ENCODE measurements at regions not wholly inside any gene's neighbourhood (a gene's known extent, or its start where the extent isn't known, plus 50 kb on each side); places are given as distances from the start of the nearest gene placed in this dataset.
A peak's percentile ranks its signal among the peaks of the same experiment; 100 is the strongest.

DNA sequence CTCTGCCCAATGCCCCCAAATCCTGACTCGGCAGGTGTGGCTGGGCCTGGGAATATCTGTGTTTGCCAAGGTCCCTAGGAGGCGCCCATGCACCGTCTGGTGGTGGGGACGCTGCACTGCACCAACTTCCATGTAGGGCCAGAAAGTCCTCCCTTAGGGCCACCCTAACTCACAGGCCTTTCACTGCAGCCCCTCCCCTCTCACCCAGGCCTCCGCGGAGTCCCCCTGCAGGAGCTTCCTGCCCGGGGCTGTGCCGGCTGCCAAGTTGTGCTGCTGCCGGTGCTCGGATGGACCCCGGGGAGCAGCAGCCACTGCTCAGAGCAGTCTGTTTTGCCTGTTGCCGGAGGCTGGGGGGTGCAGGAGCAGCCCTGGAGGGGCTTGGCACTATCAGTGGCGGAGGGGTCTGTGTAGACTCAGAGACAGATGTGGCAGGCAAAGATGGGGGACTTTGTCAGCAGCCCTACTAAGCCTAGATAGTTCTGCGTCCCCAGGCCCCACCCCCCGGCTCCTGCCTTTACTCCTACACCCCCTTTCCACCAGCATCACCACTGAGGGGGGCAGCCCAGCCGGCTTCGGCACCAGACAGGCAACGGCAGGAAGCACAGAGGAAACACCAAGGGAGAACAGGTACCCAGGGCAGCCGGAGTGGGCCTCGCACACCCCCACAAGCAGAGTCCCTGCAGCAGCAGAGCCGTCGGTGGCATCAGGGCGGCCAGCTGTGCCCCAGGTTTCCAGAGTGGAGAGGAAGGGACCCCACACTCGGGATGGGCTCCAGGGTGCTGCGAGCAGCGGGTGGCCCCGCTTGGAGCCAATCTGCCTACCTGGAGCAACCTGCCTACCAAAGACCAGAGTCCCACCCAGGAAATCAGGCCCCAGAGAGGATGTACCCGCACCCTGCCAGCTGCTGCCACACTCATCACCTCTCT lies 124.3 kb downstream of the TRIM29 start:
- peak; percentile 43 for ATAC-seq
- DNase-seq, result peak; percentile 11

DNA sequence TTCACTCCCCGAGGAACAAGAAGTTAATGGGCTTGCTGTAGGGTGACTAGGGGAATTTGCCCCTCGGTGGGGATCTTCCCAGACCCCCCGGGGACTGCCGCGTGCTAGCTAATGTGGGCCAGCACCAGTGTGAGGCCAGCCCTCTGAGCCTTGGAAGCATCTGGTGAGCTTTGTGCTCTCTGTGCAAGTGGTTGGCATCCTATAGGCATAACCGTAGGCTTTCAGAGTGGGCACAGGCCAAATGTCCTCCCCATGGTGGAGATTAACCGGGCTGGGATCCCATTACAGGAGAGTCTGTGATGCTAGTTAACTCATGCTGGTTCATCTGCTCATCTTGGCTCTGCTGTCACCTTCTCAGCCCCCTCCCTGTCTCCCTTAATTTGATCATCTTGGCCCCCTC lies 125.7 kb downstream of the TRIM29 start:
- DNase-seq (no peak), ATAC-seq (no peak)

DNA sequence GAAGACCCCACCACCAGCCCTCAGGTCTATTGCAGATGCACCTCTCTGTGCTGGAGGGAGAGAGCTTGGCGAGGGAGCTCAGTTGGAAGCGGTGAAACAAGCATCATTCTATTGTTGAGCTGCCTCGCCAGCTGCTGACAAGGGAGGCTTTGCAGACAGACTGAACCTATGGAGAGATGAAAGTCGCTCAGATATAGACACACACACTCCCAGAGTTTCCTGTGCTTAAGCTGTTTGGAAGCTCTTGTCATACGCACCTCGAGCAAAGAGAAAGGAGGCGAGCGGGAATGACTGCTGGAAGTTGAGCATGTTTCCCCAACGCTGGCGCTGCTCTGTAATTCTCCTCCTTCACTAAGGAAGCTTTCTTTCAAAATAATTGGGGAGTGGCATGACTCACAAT lies 126.1 kb downstream of the TRIM29 start:
- DNase-seq (no peak), ATAC-seq (no peak)

DNA sequence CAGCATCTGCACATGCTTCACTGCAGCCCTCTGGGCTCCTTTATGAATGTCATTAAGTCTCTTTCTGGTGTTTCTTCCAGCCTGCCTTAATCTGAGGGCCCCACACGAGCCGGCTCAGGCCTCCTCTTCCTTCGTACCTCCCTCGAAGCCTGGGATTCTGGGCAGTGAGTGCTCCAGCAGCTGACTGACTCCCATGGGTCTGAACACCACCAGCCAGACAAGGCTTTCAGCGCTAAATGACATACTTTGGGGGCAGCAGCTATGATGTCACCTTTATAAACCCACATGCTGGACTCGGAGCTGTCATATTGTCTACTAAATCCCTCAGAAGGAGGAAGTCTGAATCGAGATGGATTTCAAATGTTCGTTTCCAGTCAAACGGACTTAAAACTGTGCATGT lies 127.1 kb downstream of the TRIM29 start:
- DNase-seq (no peak), ATAC-seq (no peak)

DNA sequence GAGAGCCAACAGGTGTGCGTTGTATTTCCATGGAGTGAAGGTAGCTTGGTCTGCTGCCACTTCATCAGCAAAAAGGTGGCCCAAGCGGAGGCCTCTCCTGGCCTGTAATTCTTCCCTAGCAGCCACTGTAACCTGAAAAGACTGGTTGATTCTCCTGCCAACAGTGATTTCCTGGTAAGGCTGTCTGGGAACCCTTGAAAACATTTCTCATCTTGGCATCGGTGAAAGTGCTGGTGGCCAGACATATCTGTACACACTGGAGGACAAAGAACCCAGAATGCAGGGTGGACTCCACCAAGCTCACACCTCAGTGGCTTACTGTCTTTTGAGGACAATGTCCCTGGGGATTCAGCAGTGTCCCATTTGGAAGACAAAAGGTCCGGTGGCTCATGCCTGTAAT lies 128.0 kb downstream of the TRIM29 start:
- no peak for DNase-seq
- ATAC-seq, result no peak

DNA sequence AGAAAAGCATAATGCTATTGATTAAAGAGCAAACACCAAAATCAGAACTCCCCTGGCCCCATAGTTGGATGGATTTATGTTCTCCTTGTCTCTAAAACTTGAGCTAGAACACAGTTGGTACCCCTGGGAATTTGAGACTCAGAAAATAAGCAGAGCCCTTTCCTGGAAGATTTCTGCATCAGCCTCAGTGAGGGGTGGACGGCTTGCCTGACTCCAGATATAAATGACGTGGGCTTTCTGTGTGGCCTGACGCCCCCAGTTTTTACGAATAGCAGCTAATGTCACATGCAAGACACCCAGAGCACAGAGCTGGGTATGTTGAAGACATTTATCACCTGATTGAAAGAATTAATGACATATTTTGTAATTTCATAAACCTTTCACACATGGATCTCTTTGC lies 130.8 kb downstream of the TRIM29 start:
- ATAC-seq, result no peak

DNA sequence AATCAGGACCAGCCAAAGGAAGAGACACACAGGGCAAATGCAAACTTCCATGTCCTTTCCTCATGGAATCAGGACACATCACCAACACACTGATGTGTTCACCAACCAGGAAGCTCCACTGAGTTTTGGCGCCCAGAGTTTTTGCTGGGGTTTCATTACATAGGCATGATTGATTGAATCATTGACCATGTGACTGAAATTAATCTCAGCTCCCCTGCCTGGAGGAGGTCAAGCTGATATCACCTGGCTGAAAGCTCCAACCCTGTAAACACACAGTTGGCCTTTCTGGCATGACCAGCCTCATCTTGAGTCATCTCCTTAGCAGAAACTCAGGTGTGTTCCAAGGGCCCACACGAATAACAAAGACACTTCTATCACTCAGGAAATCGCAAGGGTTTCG lies 133.2 kb downstream of the TRIM29 start:
- ATAC-seq (no peak), DNase-seq (no peak)

More for the DNA sequence above, 130.8 kb downstream of the TRIM29 start:
- DNase-seq, result no peak

DNA sequence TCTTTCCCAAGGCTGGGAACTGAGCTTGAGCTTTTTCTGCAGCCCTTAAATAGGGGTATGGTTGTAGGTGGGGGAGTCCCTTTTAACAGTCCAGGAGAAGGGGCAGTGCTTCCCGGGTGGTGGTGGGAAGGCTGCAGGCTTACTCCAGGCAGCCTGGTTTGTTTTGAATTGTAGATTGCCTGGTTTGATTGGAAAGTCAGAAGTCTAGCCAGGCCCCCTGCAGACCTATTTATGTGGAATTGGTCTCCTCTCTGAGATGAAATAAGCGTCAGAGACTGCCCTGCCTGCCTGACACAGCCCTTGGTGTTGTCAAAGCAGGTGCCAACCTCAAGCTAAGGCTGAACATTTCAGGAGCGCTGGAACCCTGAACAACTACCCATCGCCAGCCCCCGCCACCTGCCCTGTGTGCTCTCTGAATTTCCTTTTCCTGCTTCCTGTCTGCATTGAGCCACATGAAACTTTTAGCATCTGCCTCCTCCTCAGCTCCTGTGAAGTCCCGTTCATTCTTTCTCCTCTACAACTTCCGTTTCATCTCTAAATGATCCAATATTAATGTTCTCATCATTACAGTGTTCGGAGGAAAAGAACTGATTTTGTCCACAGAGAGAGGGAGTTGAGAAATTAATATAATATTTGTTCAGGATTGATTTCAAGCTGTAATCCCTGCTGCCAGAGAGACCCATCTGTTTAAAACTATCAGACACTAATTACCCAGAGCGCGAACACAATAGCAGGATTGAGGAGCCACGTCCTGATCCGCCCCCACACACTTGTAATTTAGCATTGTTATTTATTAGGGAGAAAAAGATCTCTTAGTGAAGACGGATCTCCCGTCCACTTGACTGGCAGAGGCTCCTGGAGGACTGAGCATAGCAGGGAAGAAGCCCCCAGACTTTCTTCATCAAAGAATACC lies 136.5 kb downstream of the TRIM29 start:
- DNase-seq (no peak), ATAC-seq (no peak)

DNA sequence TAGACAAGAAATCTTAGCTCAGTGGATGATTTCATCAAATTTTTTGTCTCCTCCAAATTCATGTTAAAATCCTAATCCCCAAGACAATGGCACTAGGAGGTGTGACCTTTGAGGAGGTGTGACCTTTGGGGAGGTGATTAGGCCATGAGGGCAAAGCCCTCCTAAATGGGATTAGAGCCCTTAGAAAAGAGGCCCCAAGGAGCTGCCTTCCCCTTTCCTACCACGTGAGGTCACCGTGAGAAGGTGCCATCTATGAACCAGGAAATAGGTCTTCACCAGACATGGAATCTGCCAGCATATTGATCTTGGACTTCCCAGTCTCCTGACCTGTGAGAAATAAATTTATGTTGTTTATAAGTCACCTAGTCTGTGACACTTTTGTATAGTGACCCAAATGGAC lies 138.7 kb downstream of the TRIM29 start:
- DNase-seq (no peak), ATAC-seq (no peak)

DNA sequence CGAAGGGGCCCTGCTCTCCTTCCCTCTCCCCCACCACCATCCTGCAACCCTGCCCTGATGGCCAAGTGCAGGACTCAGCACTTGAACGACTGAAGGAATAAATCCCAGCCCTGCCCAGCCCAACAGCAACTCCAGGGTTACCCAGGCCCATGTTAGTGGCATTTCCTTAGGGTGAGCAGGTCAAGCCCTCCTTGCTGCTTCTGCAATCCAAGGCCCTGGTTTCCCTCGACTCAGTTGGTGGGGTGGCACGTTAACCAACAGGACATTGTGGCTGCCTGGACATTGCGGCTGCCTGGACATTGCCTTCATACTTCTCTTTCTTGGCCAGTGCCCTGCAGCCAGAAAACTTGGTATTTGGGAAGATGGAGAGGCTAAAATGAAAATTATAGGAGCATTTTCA lies 141.4 kb downstream of the TRIM29 start:
- ATAC-seq, result no peak
- DNase-seq, result no peak

DNA sequence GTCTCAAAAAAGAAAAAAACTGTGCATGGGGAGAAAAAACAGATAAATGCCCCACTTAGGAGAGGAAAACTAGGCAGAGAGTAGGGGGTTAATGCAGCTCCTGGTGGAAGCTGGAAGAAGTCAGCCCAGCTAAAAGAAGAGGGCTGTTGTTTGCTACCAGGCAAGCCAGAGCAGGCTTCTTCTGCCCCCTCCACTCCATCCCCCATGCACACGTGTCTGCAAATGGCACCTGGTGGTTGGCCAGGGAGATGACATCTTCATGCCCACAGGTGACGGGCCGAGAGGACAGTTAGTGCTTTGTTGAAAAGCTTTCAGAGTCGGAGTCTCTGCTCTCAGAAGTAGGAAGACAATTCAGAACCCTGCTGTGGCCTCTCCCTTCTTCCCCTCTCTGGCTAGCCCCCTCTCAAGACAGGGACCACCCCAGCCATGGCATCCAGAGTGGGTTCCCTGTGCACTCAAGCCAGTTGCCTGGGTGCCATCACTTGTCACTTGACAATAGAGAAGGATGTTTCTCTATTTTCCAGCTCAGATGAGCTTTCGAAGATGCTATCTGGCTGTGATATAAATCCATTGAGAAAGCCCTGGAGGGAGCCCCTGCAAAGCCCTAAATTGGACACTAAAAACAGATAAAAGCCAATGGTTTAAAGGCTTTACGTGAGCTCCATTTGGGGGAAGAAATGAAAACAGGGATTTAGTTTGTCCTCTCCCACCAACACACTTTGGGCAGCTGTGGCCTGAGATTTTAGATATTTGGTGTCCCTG lies 142.0 kb downstream of the TRIM29 start:
- ATAC-seq, result no peak
- DNase-seq, result no peak

DNA sequence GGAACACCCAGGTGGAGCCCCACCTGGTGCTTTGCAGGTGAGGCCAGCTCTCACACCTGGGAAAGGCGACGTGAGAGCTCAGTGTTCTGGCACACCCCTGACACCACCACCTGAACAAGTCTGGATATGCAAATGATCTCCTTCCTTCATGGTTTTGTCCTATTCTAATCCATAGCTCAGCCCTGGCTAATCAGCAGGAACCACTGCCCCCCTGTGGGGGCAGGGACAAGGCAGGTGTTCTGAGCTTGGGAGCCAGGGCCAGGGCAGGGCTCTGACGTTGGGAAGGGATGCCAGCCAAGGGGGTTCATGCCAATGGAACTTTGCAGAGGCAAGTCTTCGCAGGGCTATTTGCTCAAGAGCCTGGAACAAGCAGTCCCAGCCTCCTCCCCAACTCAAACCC lies 144.2 kb downstream of the TRIM29 start:
- no peak for ATAC-seq
- DNase-seq, result no peak

DNA sequence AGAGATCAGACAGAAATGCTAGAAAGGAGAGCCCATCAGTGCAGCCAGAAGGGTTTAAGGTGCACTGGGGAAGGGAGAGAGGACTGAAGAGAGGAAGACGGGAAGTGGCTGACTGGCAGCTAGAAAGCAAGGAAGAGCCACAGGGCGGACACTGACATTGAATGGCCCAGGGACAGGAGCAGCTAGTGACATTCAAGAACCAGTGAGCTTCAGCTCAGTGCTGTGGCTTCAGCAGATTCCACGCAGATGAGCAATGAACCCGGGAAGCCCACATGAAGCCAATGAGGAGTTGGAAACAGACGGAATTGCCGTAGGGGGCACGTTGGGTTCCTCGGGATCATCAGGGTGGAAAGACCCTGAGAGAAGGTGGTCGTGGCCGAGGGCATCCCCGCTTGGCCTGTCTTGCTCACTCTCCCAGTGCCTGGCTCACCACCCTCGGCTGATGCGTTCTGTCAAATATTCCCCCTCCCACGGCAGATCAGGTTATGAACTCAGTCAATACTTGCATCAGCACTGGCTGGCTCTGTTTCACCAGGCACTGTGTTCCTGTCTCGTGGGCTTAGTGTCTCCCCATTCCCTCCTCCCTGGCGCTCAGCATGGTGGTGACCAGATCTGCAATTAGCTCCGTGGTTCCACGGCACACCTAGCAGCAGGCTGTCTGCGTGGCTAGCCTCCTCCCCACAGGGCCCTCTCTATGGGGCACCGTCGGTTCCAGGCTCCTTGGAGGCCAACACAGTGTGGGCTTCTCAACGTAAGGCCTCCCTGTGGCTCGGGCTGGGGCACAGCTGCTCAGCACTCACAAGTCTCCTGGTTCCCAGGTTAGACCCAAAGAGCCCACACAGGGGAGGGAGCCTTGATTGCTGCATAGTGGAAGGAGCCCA lies 145.5 kb downstream of the TRIM29 start:
- DNase-seq, result no peak
- no peak for ATAC-seq

DNA sequence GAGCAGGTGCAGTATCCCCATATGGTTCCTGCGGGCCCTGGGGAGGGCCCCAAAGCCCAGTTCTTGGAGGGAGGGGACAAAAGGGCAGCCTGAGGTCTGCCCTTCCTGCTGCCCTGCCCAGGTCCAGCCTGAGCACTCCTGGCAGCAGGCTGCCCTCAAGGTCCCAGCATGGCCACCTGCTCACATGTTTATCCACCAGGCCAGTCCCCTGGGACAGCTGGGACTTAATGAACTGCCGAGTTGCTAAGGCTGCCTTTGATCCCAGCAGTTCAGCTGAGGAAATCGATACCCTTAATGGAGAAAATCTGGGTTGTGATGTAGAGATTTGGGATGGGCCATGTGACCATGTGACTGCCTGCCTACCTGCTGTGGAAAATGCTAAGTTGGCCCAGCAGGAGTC lies 146.2 kb downstream of the TRIM29 start:
- ATAC-seq, result no peak
- DNase-seq, result no peak

DNA sequence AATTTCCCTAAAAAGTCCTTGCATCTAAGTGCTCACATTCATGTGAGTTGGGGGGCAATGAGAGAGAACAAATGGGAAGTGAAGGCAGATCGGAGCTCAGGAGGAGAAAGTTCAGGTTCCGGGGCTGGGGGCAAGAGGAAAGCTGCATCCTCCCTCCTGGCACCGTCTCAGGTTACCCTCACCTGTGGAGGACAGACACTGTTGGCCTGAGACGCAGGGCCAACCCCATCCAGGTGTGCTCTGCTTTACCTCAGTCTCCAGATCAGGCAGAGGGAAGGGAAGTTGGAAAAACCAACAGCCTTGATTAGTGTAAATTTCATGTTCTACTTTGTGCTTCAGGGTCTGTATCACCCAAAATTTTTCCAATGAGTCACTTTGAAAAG lies 146.9 kb downstream of the TRIM29 start:
- ATAC-seq (no peak), DNase-seq (no peak)

DNA sequence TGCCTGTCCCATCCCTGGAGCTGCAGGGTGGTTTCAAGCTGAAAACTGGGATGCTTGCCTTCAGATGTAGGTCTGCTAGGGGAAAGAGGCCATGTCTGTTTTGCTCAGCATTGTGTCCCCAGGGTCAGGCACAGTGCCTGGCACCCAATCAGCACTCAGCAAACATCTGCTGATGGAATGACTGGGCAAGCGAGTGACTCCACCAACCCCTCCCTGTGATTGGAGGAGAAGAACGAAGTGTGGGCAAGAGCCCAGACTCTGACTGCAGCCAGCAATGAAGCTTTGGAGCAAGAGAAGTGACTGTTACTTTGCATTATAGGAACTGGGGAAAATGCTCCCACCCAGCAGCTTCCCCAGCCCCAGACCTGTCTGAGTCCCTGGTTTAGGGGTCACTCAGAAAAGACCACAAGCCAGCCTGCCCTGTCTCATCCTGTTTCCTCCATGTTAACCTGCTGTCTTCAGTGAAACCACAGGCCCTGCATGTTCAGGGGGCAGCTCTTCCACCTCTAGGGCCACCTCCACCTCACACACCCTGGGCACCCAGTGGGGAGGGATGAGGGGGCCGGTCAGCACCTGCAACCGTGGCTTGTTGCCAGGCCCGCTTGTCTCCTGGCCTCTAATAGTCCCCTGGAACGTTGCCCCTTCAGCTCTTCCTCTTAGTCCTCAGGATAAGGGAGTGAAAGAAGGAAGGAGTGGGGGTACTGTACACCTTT lies 147.4 kb downstream of the TRIM29 start:
- DNase-seq (no peak), ATAC-seq (no peak)

DNA sequence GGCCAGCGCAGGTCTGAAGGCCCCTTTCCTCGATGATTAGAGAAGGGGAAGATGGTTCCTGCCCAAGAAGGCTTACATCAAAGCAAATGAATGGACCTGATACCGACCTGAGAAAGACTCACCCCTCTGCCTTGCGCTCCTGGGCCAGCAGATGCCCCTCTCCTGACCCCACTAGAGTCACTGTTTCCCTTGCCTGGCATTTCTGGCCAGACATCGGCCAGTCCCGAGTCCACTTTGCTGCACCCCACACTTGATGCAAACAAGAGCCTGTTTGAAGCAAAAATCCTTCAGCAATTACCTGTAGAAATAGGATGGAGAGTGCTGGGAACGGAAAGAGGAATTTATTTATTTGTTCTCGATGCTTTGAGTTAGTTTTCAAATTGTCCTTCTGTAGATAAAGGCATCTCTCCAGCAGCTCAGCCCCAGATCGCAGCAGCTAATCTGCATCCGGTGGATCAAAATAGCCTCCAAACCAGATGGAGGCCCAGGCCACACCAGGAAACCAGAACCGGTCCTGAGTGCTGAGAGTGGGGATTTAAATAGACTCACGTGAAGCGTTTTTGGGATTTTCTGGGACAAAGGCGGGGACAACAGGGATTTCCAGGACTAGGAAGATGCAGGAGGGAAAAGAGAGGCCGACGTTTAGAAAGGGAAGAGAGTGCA lies 148.6 kb downstream of the TRIM29 start:
- DNase-seq (no peak), ATAC-seq (no peak)

DNA sequence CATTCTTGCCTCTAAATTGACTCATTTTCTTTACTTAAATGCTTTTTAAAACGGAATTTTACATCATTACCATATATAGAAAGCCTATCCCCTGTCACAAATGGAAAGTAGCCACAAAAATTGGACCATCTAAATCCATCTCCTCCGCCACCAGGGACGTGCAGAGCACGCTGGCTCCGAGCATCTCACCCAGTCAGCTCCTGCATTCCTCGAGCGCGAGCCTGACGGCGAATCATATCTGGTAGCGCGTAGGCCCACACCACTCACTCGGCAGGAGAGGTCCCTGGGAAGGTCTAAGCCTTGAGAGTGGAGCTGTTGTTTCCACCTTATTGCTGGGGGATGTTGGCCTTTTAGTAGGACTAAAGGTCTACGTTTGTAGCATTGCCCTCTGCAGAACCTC lies 152.4 kb downstream of the TRIM29 start:
- DNase-seq (no peak), ATAC-seq (no peak)

DNA sequence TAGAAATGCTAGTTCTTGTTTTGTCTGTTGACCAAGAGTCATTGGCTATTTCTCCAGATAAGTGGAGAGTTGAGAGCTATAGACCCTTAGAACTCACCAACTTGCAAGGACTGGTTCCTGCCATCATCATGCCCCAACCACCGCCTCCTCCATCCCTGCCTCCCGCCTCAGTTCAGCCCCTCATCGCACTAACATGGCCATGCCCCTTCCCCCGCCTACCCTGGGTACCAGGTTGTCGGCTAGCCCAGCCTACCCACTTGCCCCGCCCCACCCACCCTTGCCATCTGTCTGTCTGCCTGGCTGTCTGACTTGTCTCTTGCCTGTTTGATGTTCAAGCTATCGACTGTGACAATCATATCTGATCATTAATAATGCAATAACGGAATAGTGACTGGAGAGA lies 154.1 kb downstream of the TRIM29 start:
- DNase-seq (no peak), ATAC-seq (no peak)

DNA sequence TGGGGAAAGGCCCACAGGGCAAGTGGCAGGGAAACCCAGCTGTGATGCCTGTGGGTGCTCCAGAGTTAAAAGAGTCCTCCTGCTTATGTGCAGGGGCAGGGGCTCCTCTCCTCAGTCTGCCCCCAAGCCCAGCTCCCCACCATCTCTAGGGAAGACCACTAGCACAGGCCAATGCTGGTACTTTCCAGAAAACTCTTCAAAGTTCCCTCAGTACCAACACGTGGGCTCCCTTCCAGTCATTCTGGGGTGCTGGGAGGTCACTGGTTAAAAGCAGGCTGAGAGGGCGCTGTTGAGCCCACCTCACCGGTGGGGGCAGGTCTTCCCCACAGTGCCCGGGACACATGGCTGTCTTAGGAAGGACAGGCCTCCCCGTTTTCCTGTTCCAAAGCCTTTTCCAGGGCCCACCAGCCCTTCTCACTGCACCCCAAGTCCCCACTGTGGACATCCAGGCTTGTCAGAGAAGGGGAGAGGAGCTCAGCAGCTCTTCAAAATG lies 154.6 kb downstream of the TRIM29 start:
- ATAC-seq (no peak), DNase-seq (no peak)
